GM12878 (cell line): ENCODE measurements at regions not wholly inside any gene's neighbourhood (a gene's known extent, or its start where the extent isn't known, plus 50 kb on each side); places are given as distances from the start of the nearest gene placed in this dataset.

ENCODE experiments used
- ATAC-seq: fragments of 200-7000 bp; cut with Tn5 transposase; 3 replicates; pipeline ENCODE4 v1.9.1; 2020; ENCODE audit warnings: mild to moderate bottlenecking, moderate library complexity
- BruUV-seq: library from RNA; stranded (reverse); fragments of 400-500 nt; replicated peaks from 2 replicates; lab custom pipeline; 2021; lab: Mats Ljungman, UMichigan
- CTCF ChIA-PET: fragments of 300-600 bp; sonication (Branson Sonifier 250); formaldehyde crosslinking; extraction: SDS; loops from one replicate; lab custom pipeline; 2021; ENCODE audit warnings: inconsistent platforms; lab: Yijun Ruan, JAX
- POLR2A ChIA-PET: fragments of 350-600 bp; formaldehyde crosslinking; extraction: SDS; loops from one replicate; lab custom pipeline; 2021; ENCODE audit warnings: inconsistent platforms; lab: Charles Lee
- RAD21 ChIA-PET: fragments of 300-600 bp; sonication (Branson Sonifier 250); formaldehyde crosslinking; loops from one replicate; lab custom pipeline; 2023; ENCODE audit warnings: antibody characterized with exemption; ENCODE audit not compliant: unreplicated experiment; lab: Charles Lee
- SMC1A ChIA-PET: fragments of 300-600 bp; sonication (Branson Sonifier 250); formaldehyde crosslinking; loops from one replicate; lab custom pipeline; 2023; ENCODE audit not compliant: unreplicated experiment, uncharacterized antibody; lab: Charles Lee
- DNase-seq: peaks from one replicate; pipeline ENCODE4 v3.0.0-alpha.2; 2011; ENCODE audit warnings: low read depth, low spot score
- FAIRE-seq: peaks from 3 replicates; lab custom pipeline; 2011; peaks lifted over from hg19 to GRCh38; lab: Jason Lieb, UNC
- H2AFZ ChIP-seq: 2 replicates; pipeline ENCODE4 v1.6.0; 2011; ENCODE audit warnings: low read depth, low read length, control low read depth; ENCODE audit not compliant: control insufficient read depth
- H3K27ac ChIP-seq: 2 replicates; pipeline ENCODE4 v1.5.1; 2011; ENCODE audit warnings: control low read depth; ENCODE audit not compliant: control insufficient read depth, insufficient read depth
- H3K27me3 ChIP-seq, 2 experiments: replicated peaks in 1 of 2; 2 replicates each; pipeline versions ENCODE4 v1.6.0 to v1.6.1; 2011; ENCODE audit warnings: low read length in 1 of 2; ENCODE audit not compliant: control insufficient read depth in 2 of 2, insufficient read depth in 2 of 2
- H3K36me3 ChIP-seq, 2 experiments: 2 replicates each; pipeline ENCODE4 v1.5.1; 2011; ENCODE audit warnings: low read length in 1 of 2; ENCODE audit not compliant: control insufficient read depth in 2 of 2, insufficient read depth in 2 of 2
- H3K4me1 ChIP-seq: 2 replicates; pipeline ENCODE4 v1.6.1; 2011; ENCODE audit warnings: mild to moderate bottlenecking, low read length, moderate library complexity, mixed read lengths; ENCODE audit not compliant: control insufficient read depth, insufficient read depth
- H3K4me2 ChIP-seq: 2 replicates; pipeline ENCODE4 v1.6.0; 2011; ENCODE audit warnings: control low read depth; ENCODE audit not compliant: control insufficient read depth, insufficient read depth
- H3K4me3 ChIP-seq: fragments of 200-600 bp; sonication (generic); 2 replicates; pipeline ENCODE4 v1.5.1; 2016
- H3K79me2 ChIP-seq: 2 replicates; pipeline ENCODE4 v1.6.0; 2011; ENCODE audit warnings: low read length; ENCODE audit not compliant: control insufficient read depth, insufficient read depth
- H3K9ac ChIP-seq: 2 replicates; pipeline ENCODE4 v1.8.0; 2011; ENCODE audit warnings: low read length, control low read depth, mixed read lengths; ENCODE audit not compliant: control insufficient read depth, insufficient read depth
- H3K9me3 ChIP-seq: replicated peaks from 3 replicates; pipeline ENCODE4 v1.5.1; 2011; ENCODE audit warnings: mild to moderate bottlenecking, low read length; ENCODE audit not compliant: control insufficient read depth, insufficient read depth
- H4K20me1 ChIP-seq: 2 replicates; pipeline ENCODE4 v1.6.0; 2011; ENCODE audit not compliant: control insufficient read depth, insufficient read depth
- FOS ChIP-seq: IDR thresholded peaks from 3 replicates; pipeline ENCODE4 v1.6.1; 2011; ENCODE audit warnings: borderline replicate concordance; ENCODE audit not compliant: insufficient read length; ENCODE audit errors: extremely low read depth
- MTA2 ChIP-seq: fragments of 450-650 bp; IDR thresholded peaks from 2 replicates; pipeline ENCODE4 v1.6.1; 2016; ENCODE audit warnings: low read depth, mild to moderate bottlenecking, moderate library complexity
- MTA3 ChIP-seq: IDR thresholded peaks from 2 replicates; pipeline ENCODE4 v1.6.1; 2012; ENCODE audit warnings: low read length, inconsistent platforms, borderline replicate concordance
- POLR2AphosphoS5 ChIP-seq: IDR thresholded peaks from 2 replicates; pipeline ENCODE4 v1.6.1; 2011; ENCODE audit warnings: mild to moderate bottlenecking, low read length, inconsistent platforms
- SMAD1 ChIP-seq: fragments of 450-650 bp; IDR thresholded peaks from 2 replicates; pipeline ENCODE4 v1.6.1; 2018; ENCODE audit warnings: mild to moderate bottlenecking, low read depth; ENCODE audit not compliant: partially characterized antibody
- STAT3 ChIP-seq: IDR thresholded peaks from 2 replicates; pipeline ENCODE4 v1.6.1; 2011; ENCODE audit warnings: low read depth, low read length, improper control_type of control experiment
- SUZ12 ChIP-seq: fragments of 200-600 bp; sonication (generic); IDR thresholded peaks from one replicate; pipeline ENCODE4 v1.6.1; 2018; ENCODE audit warnings: antibody characterized with exemption, mild to moderate bottlenecking; ENCODE audit not compliant: unreplicated experiment
- whole genome bisulfite sequencing: methylation state at CpG from one replicate; pipeline ENCODE4 v1.1.6; 2016; ENCODE audit warnings: low lambda C conversion rate; ENCODE audit not compliant: insufficient replicate concordance, insufficient coverage; ENCODE audit errors: missing lambda C conversion rate; 5-methylcytosine and 5-hydroxymethylcytosine counted together
- in situ Hi-C: fragments of 300-500 bp; cut with MboI; formaldehyde crosslinking; loops from 9 replicates; pipeline ENCODE4 v1.14.3; 2018; ENCODE audit warnings: mixed read lengths
- intact Hi-C: fragments of 100-400 bp; cut with micrococcal nuclease; formaldehyde crosslinking; loops from one replicate; pipeline ENCODE4 v1.14.2; 2022; ENCODE audit not compliant: unreplicated experiment
- TF ChIP-seq, protein P1 (sequence below), 3 experiments: IDR thresholded peaks in 2 of 3; conservative IDR thresholded peaks in 1 of 3; 2 replicates each; pipeline ENCODE4 v1.5.1; 2011; ENCODE audit warnings: low read depth in 3 of 3, low read length in 3 of 3, mild to moderate bottlenecking in 3 of 3, control low read depth in 2 of 3, moderate library complexity in 2 of 3, inconsistent platforms in 1 of 3, mixed read lengths in 1 of 3; ENCODE audit not compliant: control insufficient read depth in 2 of 3, insufficient read depth in 1 of 3; ENCODE audit errors: extremely low read depth in 1 of 3
- TF ChIP-seq, protein P2 (sequence below): fragments of 450-650 bp; IDR thresholded peaks from 2 replicates; pipeline ENCODE4 v1.6.1; 2017; ENCODE audit warnings: low read depth, mild to moderate bottlenecking, moderate library complexity

DNA sequence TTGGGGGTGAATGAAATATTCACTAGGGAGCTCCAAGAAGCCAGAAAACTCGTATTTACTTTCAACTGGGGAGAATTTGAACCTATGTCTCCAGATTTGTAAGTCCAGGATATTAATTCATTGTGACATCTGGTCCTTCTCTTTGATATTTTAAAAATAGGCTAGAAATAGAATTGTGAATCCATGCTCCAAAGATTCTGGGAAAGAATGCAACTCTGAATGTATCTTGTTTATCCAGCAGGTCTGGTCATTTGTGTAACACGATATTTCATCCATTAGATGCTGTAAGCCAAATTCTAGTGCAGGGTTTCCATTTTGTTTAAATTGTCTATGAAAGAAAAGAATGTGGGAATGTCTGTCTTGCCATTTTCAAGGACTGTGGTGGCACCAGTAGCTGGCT, 334.7 kb downstream of the BMP4 start:
- no peak for ATAC-seq
- no peaks in the 10 kb centered on the region for H3K27me3 ChIP-seq
- no peak for TF ChIP-seq MTA2
- TF ChIP-seq MTA3 = no peak
- no peak for TF ChIP-seq STAT3
- TF ChIP-seq, protein P1, sequence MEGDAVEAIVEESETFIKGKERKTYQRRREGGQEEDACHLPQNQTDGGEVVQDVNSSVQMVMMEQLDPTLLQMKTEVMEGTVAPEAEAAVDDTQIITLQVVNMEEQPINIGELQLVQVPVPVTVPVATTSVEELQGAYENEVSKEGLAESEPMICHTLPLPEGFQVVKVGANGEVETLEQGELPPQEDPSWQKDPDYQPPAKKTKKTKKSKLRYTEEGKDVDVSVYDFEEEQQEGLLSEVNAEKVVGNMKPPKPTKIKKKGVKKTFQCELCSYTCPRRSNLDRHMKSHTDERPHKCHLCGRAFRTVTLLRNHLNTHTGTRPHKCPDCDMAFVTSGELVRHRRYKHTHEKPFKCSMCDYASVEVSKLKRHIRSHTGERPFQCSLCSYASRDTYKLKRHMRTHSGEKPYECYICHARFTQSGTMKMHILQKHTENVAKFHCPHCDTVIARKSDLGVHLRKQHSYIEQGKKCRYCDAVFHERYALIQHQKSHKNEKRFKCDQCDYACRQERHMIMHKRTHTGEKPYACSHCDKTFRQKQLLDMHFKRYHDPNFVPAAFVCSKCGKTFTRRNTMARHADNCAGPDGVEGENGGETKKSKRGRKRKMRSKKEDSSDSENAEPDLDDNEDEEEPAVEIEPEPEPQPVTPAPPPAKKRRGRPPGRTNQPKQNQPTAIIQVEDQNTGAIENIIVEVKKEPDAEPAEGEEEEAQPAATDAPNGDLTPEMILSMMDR (IDR thresholded peaks at IDR 0.05 in 2 of 3, conservative IDR thresholded peaks at IDR 0.05 in 1 of 3; ENCODE audit: control insufficient read depth in 2 of 3, extremely low read depth in 1 of 3, insufficient read depth in 1 of 3, low read depth in 3 of 3, low read length in 3 of 3) = no peak
- TF ChIP-seq SUZ12 = no peak
- TF ChIP-seq SMAD1 = no peak
- TF ChIP-seq FOS = no peak
- TF ChIP-seq POLR2AphosphoS5 = no peak
- TF ChIP-seq, protein P2, sequence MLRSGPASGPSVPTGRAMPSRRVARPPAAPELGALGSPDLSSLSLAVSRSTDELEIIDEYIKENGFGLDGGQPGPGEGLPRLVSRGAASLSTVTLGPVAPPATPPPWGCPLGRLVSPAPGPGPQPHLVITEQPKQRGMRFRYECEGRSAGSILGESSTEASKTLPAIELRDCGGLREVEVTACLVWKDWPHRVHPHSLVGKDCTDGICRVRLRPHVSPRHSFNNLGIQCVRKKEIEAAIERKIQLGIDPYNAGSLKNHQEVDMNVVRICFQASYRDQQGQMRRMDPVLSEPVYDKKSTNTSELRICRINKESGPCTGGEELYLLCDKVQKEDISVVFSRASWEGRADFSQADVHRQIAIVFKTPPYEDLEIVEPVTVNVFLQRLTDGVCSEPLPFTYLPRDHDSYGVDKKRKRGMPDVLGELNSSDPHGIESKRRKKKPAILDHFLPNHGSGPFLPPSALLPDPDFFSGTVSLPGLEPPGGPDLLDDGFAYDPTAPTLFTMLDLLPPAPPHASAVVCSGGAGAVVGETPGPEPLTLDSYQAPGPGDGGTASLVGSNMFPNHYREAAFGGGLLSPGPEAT = no peak
- TF ChIP-seq, all 136 proteins: peak for 0
- Histone ChIP-seq H3K9ac (no peak overlapping the region), H3K9me3 (no peaks in the 10 kb centered on the region), H3K27ac (no peak overlapping the region), H4K20me1 (no peaks in the 10 kb centered on the region), H3K79me2 (no peaks in the 10 kb centered on the region), H3K4me1 (peaks cover 16% of the 10 kb centered on the region), H2AFZ (no peak overlapping the region), H3K4me2 (no peak overlapping the region), H3K4me3 (no peak overlapping the region), H3K36me3 (no peaks in the 10 kb centered on the region)
- 4% methylated on average over 2 of the region's 2 CpGs for WGBS
- ChIA-PET SMC1A (interaction anchor here (0.7 to 1.5 kb wide), 5 partner anchors 7 to 555 kb away, joined by 3 to 5 read pairs (median 4); no protein-coding TSS in a partner anchor), POLR2A (no interaction called here), RAD21 (interaction anchor here (1.4 kb wide), 1 partner anchor 78 kb away, joined by 3 read pairs; no protein-coding TSS in a partner anchor), CTCF (no interaction called here)
- intact Hi-C loops = no loop called here
- in situ Hi-C loops = no loop called here
- FAIRE-seq (no peak), DNase-seq (no peak)
- no TSS peak for BruUV-seq
